Fibroblast of lung (primary cell): ENCODE measurements at regions not wholly inside any gene's neighbourhood (a gene's known extent, or its start where the extent isn't known, plus 50 kb on each side); places are given as distances from the start of the nearest gene placed in this dataset.

ENCODE experiments used
- CTCF ChIP-seq, 2 donors: IDR thresholded peaks in 1 of 2; conservative IDR thresholded peaks in 1 of 2; 1 replicate in 1 of 2; 2 replicates in 1 of 2; pipeline ENCODE4 v1.5.1; 2011 to 2012; ENCODE audit warnings: low read length in 2 of 2, control low read depth in 1 of 2, inconsistent platforms in 1 of 2, low read depth in 1 of 2, mild to moderate bottlenecking in 1 of 2
- EZH2 ChIP-seq: IDR thresholded peaks from 2 replicates; pipeline ENCODE4 v1.5.1; 2012; ENCODE audit warnings: low read length, control low read depth, mild to moderate bottlenecking; ENCODE audit errors: missing control alignments

GRCh38 chr5:89706731-89707130 lies 702.8 kb downstream of the CETN3 start:
- no peak for TF ChIP-seq CTCF (conservative IDR thresholded peaks at IDR 0.05 in 1 of 2, IDR thresholded peaks at IDR 0.05 in 1 of 2; ENCODE audit: low read depth in 1 of 2, low read length in 2 of 2)
- TF ChIP-seq EZH2, result no peak
